ENCODE measurements at regions not wholly inside any gene's neighbourhood (a gene's known extent, or its start where the extent isn't known, plus 50 kb on each side); places are given as distances from the start of the nearest gene placed in this dataset.

GRCh38 chr15:70254311-70254869, 156.7 kb upstream of the TLE3 start:
- TF ChIP-seq CTCF (IDR thresholded peaks at IDR 0.05): no peak
- H3K4me3 ChIP-seq: no peak overlapping the region
- DNase-seq (ENCODE audit: low spot score): no peak
- H3K27ac ChIP-seq: no peak overlapping the region

- no peak for TF ChIP-seq CTCF (IDR thresholded peaks at IDR 0.05)
- no peak for DNase-seq (ENCODE audit: low spot score)
- no peak overlapping the region for H3K4me3 ChIP-seq
- H3K27ac ChIP-seq: no peak overlapping the region
These were observed 155.9 kb upstream of the TLE3 start for GRCh38 chr15:70253461-70254156.

- no peak overlapping the region for H3K4me3 ChIP-seq
These were observed 155.2 kb upstream of the TLE3 start for GRCh38 chr15:70252951-70253320.

GRCh38 chr15:70252056-70252950, 154.6 kb upstream of the TLE3 start:
- H3K4me3 ChIP-seq: no peak overlapping the region
- no peak for TF ChIP-seq CTCF (IDR thresholded peaks at IDR 0.05)
- no peak for DNase-seq (ENCODE audit: low spot score)
- no peak overlapping the region for H3K27ac ChIP-seq

More at GRCh38 chr15:70252951-70253320, 155.2 kb upstream of the TLE3 start:
- H3K27ac ChIP-seq: no peak overlapping the region
- DNase-seq (ENCODE audit: low spot score): no peak
- no peak for TF ChIP-seq CTCF (IDR thresholded peaks at IDR 0.05)

DNA sequence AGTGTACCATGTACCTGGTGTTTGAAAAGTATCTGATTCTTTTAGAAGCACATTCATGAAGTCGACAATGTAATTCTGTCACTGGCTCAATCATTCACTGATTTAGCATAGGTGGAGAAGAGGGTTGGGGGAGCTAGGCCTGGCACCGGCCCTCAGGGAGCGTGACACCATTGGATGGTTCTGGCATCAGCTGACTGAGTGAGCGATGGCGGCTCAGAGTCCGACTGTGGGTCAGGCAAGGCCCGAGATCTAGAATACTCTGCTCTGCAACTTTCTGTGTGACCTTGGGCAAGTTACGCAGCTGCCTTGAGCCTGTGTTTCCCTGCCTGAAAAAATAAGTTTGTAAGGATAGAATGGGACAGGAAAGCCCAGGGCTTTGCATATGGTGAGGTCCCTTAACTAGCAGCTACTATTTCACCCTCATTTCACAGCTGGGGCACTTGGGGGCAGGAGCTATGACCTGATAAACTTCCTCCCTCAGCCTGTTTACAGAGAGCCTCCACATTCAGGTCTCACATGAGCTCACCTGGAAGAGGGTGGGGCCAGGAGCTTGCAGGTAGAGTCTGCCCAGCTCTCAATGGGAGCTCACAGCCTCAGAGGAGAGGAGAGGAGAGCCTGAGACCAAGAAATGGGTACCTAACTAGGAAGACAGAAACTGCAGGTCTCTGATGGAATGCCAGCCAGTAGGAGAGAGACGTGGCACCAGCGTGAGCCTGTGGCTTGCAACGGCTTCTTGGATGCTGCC, 153.7 kb upstream of the TLE3 start:
- no peak overlapping the region for H3K27ac ChIP-seq
- no peak overlapping the region for H3K4me3 ChIP-seq
- no peak for TF ChIP-seq CTCF (IDR thresholded peaks at IDR 0.05)
- no peak for DNase-seq (ENCODE audit: low spot score)

GRCh38 chr15:70250208-70251201, 152.8 kb upstream of the TLE3 start:
- Histone ChIP-seq H3K27ac (no peak overlapping the region), H3K4me3 (no peak overlapping the region)
- no peak for DNase-seq (ENCODE audit: low spot score)
- TF ChIP-seq CTCF (IDR thresholded peaks at IDR 0.05): no peak

Measured in coronary artery (tissue), 2 donors.